HepG2 (cell line): ENCODE measurements at regions not wholly inside any gene's neighbourhood (a gene's known extent, or its start where the extent isn't known, plus 50 kb on each side); places are given as distances from the start of the nearest gene placed in this dataset.

Experiments
- DMTF1 ChIP-seq: sonication (generic); formaldehyde crosslinking; IDR thresholded peaks from 2 replicates; pipeline ENCODE4 v1.4.0; 2020; ENCODE audit warnings: mild to moderate bottlenecking, missing genetic modification reagents
- DPF2 ChIP-seq: sonication (generic); formaldehyde crosslinking; IDR thresholded peaks from 2 replicates; pipeline ENCODE4 v1.4.0; 2020; ENCODE audit warnings: mild to moderate bottlenecking, low read depth, missing genetic modification reagents, borderline replicate concordance
- E2F5 ChIP-seq: sonication (generic); formaldehyde crosslinking; conservative IDR thresholded peaks from 2 replicates; pipeline ENCODE4 v1.4.0; 2020; ENCODE audit warnings: missing genetic modification reagents
- HMG20A ChIP-seq: IDR thresholded peaks from 2 replicates; pipeline ENCODE4 v1.6.1; 2016; ENCODE audit warnings: borderline replicate concordance
- HNF4G ChIP-seq, 2 experiments: sonication (generic) in 1 of 2; formaldehyde crosslinking in 1 of 2; IDR thresholded peaks; 2 replicates each; pipeline versions ENCODE4 v1.4.0 to v1.6.1; 2011 to 2020; ENCODE audit warnings: borderline replicate concordance in 2 of 2, low read depth in 2 of 2, mild to moderate bottlenecking in 2 of 2, low read length in 1 of 2, missing genetic modification reagents in 1 of 2, moderate library complexity in 1 of 2
- KLF6 ChIP-seq: IDR thresholded peaks from 2 replicates; pipeline ENCODE4 v1.8.0; 2016; ENCODE audit warnings: missing biosample characterization, missing genetic modification reagents
- POLR2G ChIP-seq: fragments of 200-400 bp; formaldehyde crosslinking; IDR thresholded peaks from 2 replicates; pipeline ENCODE4 v1.6.1; 2018; ENCODE audit warnings: mild to moderate bottlenecking, low read depth, low read length, moderate library complexity
- RFX3 ChIP-seq: IDR thresholded peaks from 2 replicates; pipeline ENCODE4 v1.6.1; 2016; ENCODE audit warnings: missing biosample characterization, missing genetic modification reagents
- SOX13 ChIP-seq, 3 experiments: fragments of 450-650 bp in 1 of 3; sonication (generic) in 1 of 3; formaldehyde crosslinking in 1 of 3; IDR thresholded peaks in 2 of 3; conservative IDR thresholded peaks in 1 of 3; 2 replicates each; pipeline versions ENCODE4 v1.5.0 to v1.6.1; 2016 to 2020; ENCODE audit warnings: antibody characterized with exemption in 1 of 3, mild to moderate bottlenecking in 1 of 3, missing compliant biosample characterization in 1 of 3, missing genetic modification reagents in 1 of 3, moderate library complexity in 1 of 3
- SOX5 ChIP-seq: IDR thresholded peaks from 2 replicates; pipeline ENCODE4 v1.6.1; 2016; ENCODE audit warnings: borderline replicate concordance
- SSRP1 ChIP-seq: IDR thresholded peaks from 2 replicates; pipeline ENCODE4 v1.6.1; 2016; ENCODE audit warnings: control low read depth
- TBX2 ChIP-seq: sonication (generic); formaldehyde crosslinking; IDR thresholded peaks from 2 replicates; pipeline ENCODE4 v1.5.0; 2020; ENCODE audit warnings: missing genetic modification reagents, mild to moderate bottlenecking, borderline replicate concordance
- THAP9 ChIP-seq: sonication (generic); formaldehyde crosslinking; IDR thresholded peaks from 2 replicates; pipeline ENCODE4; 2020; ENCODE audit warnings: missing genetic modification reagents, mild to moderate bottlenecking, borderline replicate concordance
- TSC22D2 ChIP-seq: sonication (generic); formaldehyde crosslinking; IDR thresholded peaks from 2 replicates; pipeline ENCODE4 v1.5.1; 2020; ENCODE audit warnings: missing genetic modification reagents, mild to moderate bottlenecking, borderline replicate concordance
- ZNF205 ChIP-seq: IDR thresholded peaks from 2 replicates; pipeline ENCODE4 v1.6.1; 2018; ENCODE audit warnings: missing biosample characterization, missing genetic modification reagents
- ZNF275 ChIP-seq: sonication (generic); formaldehyde crosslinking; IDR thresholded peaks from 2 replicates; pipeline ENCODE4 v1.8.0; 2022; ENCODE audit warnings: missing genetic modification reagents, mild to moderate bottlenecking, inconsistent platforms, borderline replicate concordance
- ZNF530 ChIP-seq: sonication (generic); formaldehyde crosslinking; IDR thresholded peaks from 2 replicates; pipeline ENCODE4 v1.5.0; 2020; ENCODE audit warnings: low read depth, mild to moderate bottlenecking, missing genetic modification reagents
- ZNF670 ChIP-seq: sonication (generic); formaldehyde crosslinking; IDR thresholded peaks from 2 replicates; pipeline ENCODE4 v1.8.0; 2022; ENCODE audit warnings: mild to moderate bottlenecking, missing genetic modification reagents, borderline replicate concordance
- ZNF710 ChIP-seq: sonication (generic); formaldehyde crosslinking; IDR thresholded peaks from 2 replicates; pipeline ENCODE4 v1.5.0; 2020; ENCODE audit warnings: mild to moderate bottlenecking, missing genetic modification reagents, borderline replicate concordance
- ZNF883 ChIP-seq: sonication (generic); formaldehyde crosslinking; IDR thresholded peaks from 2 replicates; pipeline ENCODE4 v1.5.1; 2020; ENCODE audit warnings: mild to moderate bottlenecking, missing genetic modification reagents; ENCODE audit errors: not compliant biosample characterization

GRCh38 chr13:106683179-106683578 lies 115.2 kb upstream of the ARGLU1 start (continued):
- TF ChIP-seq ZNF205 (CRISPR knock-in tag) = 0 out of 2 replicates have a peak, but pooled peaks have one; percentile 48
- TF ChIP-seq DMTF1 (CRISPR knock-in tag) = no peak
- no peak for TF ChIP-seq SSRP1 (CRISPR knock-in tag)
- TF ChIP-seq ZNF530 (CRISPR knock-in tag) = no peak
- no peak for TF ChIP-seq ZNF275
- TF ChIP-seq HMG20A (CRISPR knock-in tag) = peak; percentile 23; the same call in 1 of the 2 replicates
- no peak for TF ChIP-seq ZNF883 (CRISPR knock-in tag)
- no peak for TF ChIP-seq ZNF670 (CRISPR knock-in tag)
- TF ChIP-seq KLF6 (CRISPR knock-in tag) = no peak
- TF ChIP-seq THAP9 = no peak
- TF ChIP-seq HNF4G (IDR thresholded peaks at IDR 0.05; ENCODE audit: borderline replicate concordance, low read depth, low read length) = no peak
- TF ChIP-seq HNF4G (CRISPR knock-in tag; IDR thresholded peaks at IDR 0.05; ENCODE audit: borderline replicate concordance, low read depth) = no peak
- TF ChIP-seq TBX2 (CRISPR knock-in tag) = peak; percentile 40; the same call in 1 of the 2 replicates
- TF ChIP-seq DPF2 (CRISPR knock-in tag) = no peak
- no peak for TF ChIP-seq POLR2G
- no peak for TF ChIP-seq E2F5 (CRISPR knock-in tag)
- no peak for TF ChIP-seq RFX3 (CRISPR knock-in tag)
- peak; percentile 37; the same call in 1 of the 2 replicates for TF ChIP-seq SOX5 (CRISPR knock-in tag)
- no peak for TF ChIP-seq TSC22D2 (CRISPR knock-in tag)
- peak; percentile 49; the same call in 1 of the 2 replicates for TF ChIP-seq ZNF710
- TF ChIP-seq SOX13 (IDR thresholded peaks at IDR 0.05) = no peak
- TF ChIP-seq SOX13 (CRISPR knock-in tag; conservative IDR thresholded peaks at IDR 0.05 in 1 of 2, IDR thresholded peaks at IDR 0.05 in 1 of 2) = peak in 1 of 2 experiments; percentile 33; a peak in 1 of 4 replicates
